HCT116 (cell line): ENCODE measurements at regions not wholly inside any gene's neighbourhood (a gene's known extent, or its start where the extent isn't known, plus 50 kb on each side); places are given as distances from the start of the nearest gene placed in this dataset.

Experiments
- ATAC-seq: fragments of 200-7000 bp; cut with Tn5 transposase; 2 replicates; pipeline ENCODE4 v1.9.1; 2020; ENCODE audit warnings: mild to moderate bottlenecking, moderate library complexity
- BruUV-seq: library from RNA; stranded (reverse); fragments of 400-500 nt; replicated peaks from 2 replicates; lab custom pipeline; 2021; lab: Mats Ljungman, UMichigan
- CTCF ChIA-PET: fragments of 300-600 bp; sonication (Branson Sonifier 250); formaldehyde crosslinking; loops from one replicate; lab custom pipeline; 2021; ENCODE audit warnings: antibody characterized with exemption; lab: Charles Lee
- POLR2A ChIA-PET: fragments of 300-600, 350-600 bp; sonication (Branson Sonifier 250); formaldehyde crosslinking; loops from one replicate; lab custom pipeline; 2021; ENCODE audit warnings: antibody characterized with exemption; lab: Charles Lee
- RAD21 ChIA-PET, 2 experiments: fragments of 300-600 bp; sonication (Branson Sonifier 250); formaldehyde crosslinking; loops; one replicate each; lab custom pipeline; 2023; ENCODE audit warnings: low total read pairs in 2 of 2; ENCODE audit not compliant: uncharacterized antibody in 2 of 2, unreplicated experiment in 2 of 2, low non-redundant PET in 1 of 2; lab: Charles Lee
- DNase-seq: peaks from one replicate; pipeline ENCODE4 v3.0.0-alpha.2; 2010; ENCODE audit warnings: low read depth, low spot score
- H2AFZ ChIP-seq: fragments of 200-600 bp; shearing (Covaris generic), sonication (generic); 2 replicates; pipeline ENCODE4 v1.6.1; 2017; ENCODE audit warnings: low read depth, mixed run types, mixed read lengths, antibody characterized with exemption, low read length; ENCODE audit not compliant: poor library complexity, severe bottlenecking
- H3K27ac ChIP-seq: 2 replicates; pipeline ENCODE4 v1.5.1; 2012; ENCODE audit warnings: low read depth, low read length
- H3K27me3 ChIP-seq: fragments of 200-600 bp; sonication (generic); 2 replicates; pipeline ENCODE4 v1.6.1; 2016; ENCODE audit warnings: mixed run types, low read length, mixed read lengths; ENCODE audit not compliant: insufficient read depth
- H3K36me3 ChIP-seq, 2 experiments: fragments of 200-500 bp in 1 of 2; fragments of 200-600 bp in 1 of 2; sonication (Bioruptor generic) in 1 of 2; sonication (generic) in 1 of 2; 2 replicates each; pipeline versions ENCODE4 v1.5.1 to v1.6.1; 2014 to 2016; ENCODE audit warnings: low read length in 2 of 2, inconsistent platforms in 1 of 2, mixed read lengths in 1 of 2, mixed run types in 1 of 2; ENCODE audit not compliant: insufficient read depth in 2 of 2, control insufficient read depth in 1 of 2
- H3K4me1 ChIP-seq, 2 experiments: fragments of 200-600 bp in 1 of 2; sonication (generic) in 1 of 2; 2 replicates each; pipeline versions ENCODE4 v1.5.1 to v1.6.1; 2012 to 2017; ENCODE audit warnings: low read length in 2 of 2, inconsistent platforms in 1 of 2, mild to moderate bottlenecking in 1 of 2, mixed read lengths in 1 of 2, mixed run types in 1 of 2, moderate library complexity in 1 of 2; ENCODE audit not compliant: insufficient read depth in 2 of 2, control insufficient read depth in 1 of 2
- H3K4me2 ChIP-seq: fragments of 200-600 bp; sonication (generic); 2 replicates; pipeline ENCODE4 v1.6.1; 2017; ENCODE audit warnings: mixed run types, low read length, mixed read lengths
- H3K4me3 ChIP-seq, 2 experiments: fragments of 200-600 bp in 1 of 2; sonication (generic) in 1 of 2; replicated peaks in 1 of 2; 2 replicates each; pipeline ENCODE4 v1.5.1; 2011 to 2016; ENCODE audit warnings: low read length in 2 of 2, control low read depth in 1 of 2, low read depth in 1 of 2, mild to moderate bottlenecking in 1 of 2, mixed read lengths in 1 of 2, mixed run types in 1 of 2
- H3K79me2 ChIP-seq: fragments of 200-600 bp; sonication (generic); 2 replicates; pipeline ENCODE4 v1.6.1; 2017; ENCODE audit warnings: mild to moderate bottlenecking, mixed run types, low read length, moderate library complexity, mixed read lengths; ENCODE audit not compliant: insufficient read depth
- H3K9ac ChIP-seq: fragments of 200-600 bp; sonication (generic); 2 replicates; pipeline ENCODE4 v1.6.1; 2016; ENCODE audit warnings: low read length, mixed read lengths
- H3K9me2 ChIP-seq: fragments of 200-600 bp; sonication (generic), shearing (Covaris generic); 2 replicates; pipeline ENCODE4 v1.6.1; 2017; ENCODE audit warnings: mixed run types, mild to moderate bottlenecking, moderate library complexity; ENCODE audit not compliant: insufficient read depth
- H3K9me3 ChIP-seq, 2 experiments: fragments of 200-500 bp in 1 of 2; fragments of 200-600 bp in 1 of 2; sonication (Bioruptor generic) in 1 of 2; sonication (generic) in 1 of 2; 2 replicates each; pipeline ENCODE4 v1.6.1; 2014 to 2017; ENCODE audit warnings: low read length in 2 of 2, mixed read lengths in 2 of 2, inconsistent platforms in 1 of 2, low read depth in 1 of 2, mild to moderate bottlenecking in 1 of 2, mixed run types in 1 of 2, moderate library complexity in 1 of 2; ENCODE audit not compliant: control insufficient read depth in 1 of 2, insufficient read depth in 1 of 2
- H4K20me1 ChIP-seq: fragments of 200-600 bp; sonication (generic), shearing (Covaris generic); 2 replicates; pipeline ENCODE4 v1.6.1; 2017; ENCODE audit warnings: mixed run types, mild to moderate bottlenecking, moderate library complexity; ENCODE audit not compliant: insufficient read depth
- CBX3 ChIP-seq: IDR thresholded peaks from 2 replicates; pipeline ENCODE4 v1.6.1; 2012; ENCODE audit warnings: low read depth
- EGR1 ChIP-seq: IDR thresholded peaks from 2 replicates; pipeline ENCODE4 v1.6.1; 2012; ENCODE audit warnings: low read depth
- EZH2 ChIP-seq: fragments of 200-600 bp; sonication (generic); IDR thresholded peaks from 2 replicates; pipeline ENCODE4 v1.6.1; 2017; ENCODE audit warnings: antibody characterized with exemption, mixed run types
- EZH2phosphoT487 ChIP-seq: fragments of 200-600 bp; IDR thresholded peaks from 2 replicates; pipeline ENCODE4 v1.6.1; 2018; ENCODE audit warnings: antibody characterized with exemption, borderline replicate concordance
- SIN3A ChIP-seq: IDR thresholded peaks from 2 replicates; pipeline ENCODE4 v1.6.1; 2012; ENCODE audit warnings: low read depth
- SP1 ChIP-seq: IDR thresholded peaks from 2 replicates; pipeline ENCODE4 v1.6.1; 2012; ENCODE audit warnings: low read depth
- TCF7L2 ChIP-seq: IDR thresholded peaks from 2 replicates; pipeline ENCODE4 v1.7.0; 2011; ENCODE audit warnings: borderline replicate concordance, inconsistent platforms; ENCODE audit not compliant: insufficient read depth, insufficient read length; ENCODE audit errors: extremely low read depth
- ZFX ChIP-seq: fragments of 450-650 bp; IDR thresholded peaks from 2 replicates; pipeline ENCODE4 v1.6.1; 2017
- intact Hi-C: fragments of 100-400 bp; cut with micrococcal nuclease; formaldehyde crosslinking; loops from 2 replicates; pipeline ENCODE4 v1.10.0; 2022
- TF ChIP-seq, protein P1 (sequence below): IDR thresholded peaks from 2 replicates; pipeline ENCODE4 v1.6.1; 2011; ENCODE audit warnings: mild to moderate bottlenecking, low read length, moderate library complexity; ENCODE audit not compliant: insufficient replicate concordance; ENCODE audit errors: extremely low read depth
- TF ChIP-seq, protein P2 (sequence below), 3 experiments: fragments of 200-600 bp in 1 of 3; sonication (generic) in 1 of 3; IDR thresholded peaks in 2 of 3; conservative IDR thresholded peaks in 1 of 3; 2 replicates each; pipeline ENCODE4 v1.5.1; 2012 to 2017; ENCODE audit warnings: low read depth in 2 of 3, low read length in 2 of 3, antibody characterized with exemption in 1 of 3, borderline replicate concordance in 1 of 3, control low read depth in 1 of 3, mild to moderate bottlenecking in 1 of 3, mixed read lengths in 1 of 3, mixed run types in 1 of 3, moderate library complexity in 1 of 3; ENCODE audit not compliant: insufficient read depth in 1 of 3

DNA sequence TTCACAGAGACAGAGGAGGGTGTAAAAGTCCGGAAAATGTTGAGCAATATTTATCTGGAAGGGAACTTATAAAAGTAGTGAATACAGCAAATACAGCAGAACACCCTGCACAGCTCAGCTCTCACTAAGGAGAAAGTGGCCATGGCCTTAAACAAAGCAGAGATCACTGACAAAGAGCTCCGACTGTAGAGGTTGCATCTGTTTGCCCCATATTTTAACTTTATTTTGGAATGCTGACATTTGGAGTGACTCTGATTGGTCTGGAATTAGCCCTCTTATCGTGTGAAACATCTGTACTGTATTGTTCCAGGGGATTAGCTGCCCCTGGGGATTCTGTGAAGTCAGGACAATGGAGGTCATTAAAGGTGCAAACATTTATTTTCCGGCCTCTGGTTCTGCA, 1275.7 kb upstream of the FLRT2 start:
- H3K9ac ChIP-seq, result no peak overlapping the region
- no peak overlapping the region for H2AFZ ChIP-seq
- no peaks in the 10 kb centered on the region for H4K20me1 ChIP-seq
- BruUV-seq, result no TSS peak
- peaks cover 8 to 10% of the 10 kb centered on the region in 2 experiments; a peak in 2 of 4 replicates for H3K9me3 ChIP-seq
- intact Hi-C loops, result no loop called here
- no peak overlapping the region for H3K4me2 ChIP-seq
- RAD21 ChIA-PET, result no interaction called here
- DNase-seq, result no peak
- no peaks in the 10 kb centered on the region for H3K27me3 ChIP-seq
- no peaks in the 10 kb centered on the region for H3K79me2 ChIP-seq
- POLR2A ChIA-PET, result no interaction called here
- no peaks in the 10 kb centered on the region for H3K4me1 ChIP-seq
- no peak for TF ChIP-seq EZH2phosphoT487
- TF ChIP-seq TCF7L2, result no peak
- TF ChIP-seq SP1, result no peak
- no peak for TF ChIP-seq SIN3A
- TF ChIP-seq, protein P1, sequence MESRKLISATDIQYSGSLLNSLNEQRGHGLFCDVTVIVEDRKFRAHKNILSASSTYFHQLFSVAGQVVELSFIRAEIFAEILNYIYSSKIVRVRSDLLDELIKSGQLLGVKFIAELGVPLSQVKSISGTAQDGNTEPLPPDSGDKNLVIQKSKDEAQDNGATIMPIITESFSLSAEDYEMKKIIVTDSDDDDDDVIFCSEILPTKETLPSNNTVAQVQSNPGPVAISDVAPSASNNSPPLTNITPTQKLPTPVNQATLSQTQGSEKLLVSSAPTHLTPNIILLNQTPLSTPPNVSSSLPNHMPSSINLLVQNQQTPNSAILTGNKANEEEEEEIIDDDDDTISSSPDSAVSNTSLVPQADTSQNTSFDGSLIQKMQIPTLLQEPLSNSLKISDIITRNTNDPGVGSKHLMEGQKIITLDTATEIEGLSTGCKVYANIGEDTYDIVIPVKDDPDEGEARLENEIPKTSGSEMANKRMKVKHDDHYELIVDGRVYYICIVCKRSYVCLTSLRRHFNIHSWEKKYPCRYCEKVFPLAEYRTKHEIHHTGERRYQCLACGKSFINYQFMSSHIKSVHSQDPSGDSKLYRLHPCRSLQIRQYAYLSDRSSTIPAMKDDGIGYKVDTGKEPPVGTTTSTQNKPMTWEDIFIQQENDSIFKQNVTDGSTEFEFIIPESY, result no peak
- no peak for TF ChIP-seq EZH2
- no peak for TF ChIP-seq CBX3
- TF ChIP-seq ZFX, result no peak
- TF ChIP-seq EGR1, result no peak
- TF ChIP-seq, protein P2, sequence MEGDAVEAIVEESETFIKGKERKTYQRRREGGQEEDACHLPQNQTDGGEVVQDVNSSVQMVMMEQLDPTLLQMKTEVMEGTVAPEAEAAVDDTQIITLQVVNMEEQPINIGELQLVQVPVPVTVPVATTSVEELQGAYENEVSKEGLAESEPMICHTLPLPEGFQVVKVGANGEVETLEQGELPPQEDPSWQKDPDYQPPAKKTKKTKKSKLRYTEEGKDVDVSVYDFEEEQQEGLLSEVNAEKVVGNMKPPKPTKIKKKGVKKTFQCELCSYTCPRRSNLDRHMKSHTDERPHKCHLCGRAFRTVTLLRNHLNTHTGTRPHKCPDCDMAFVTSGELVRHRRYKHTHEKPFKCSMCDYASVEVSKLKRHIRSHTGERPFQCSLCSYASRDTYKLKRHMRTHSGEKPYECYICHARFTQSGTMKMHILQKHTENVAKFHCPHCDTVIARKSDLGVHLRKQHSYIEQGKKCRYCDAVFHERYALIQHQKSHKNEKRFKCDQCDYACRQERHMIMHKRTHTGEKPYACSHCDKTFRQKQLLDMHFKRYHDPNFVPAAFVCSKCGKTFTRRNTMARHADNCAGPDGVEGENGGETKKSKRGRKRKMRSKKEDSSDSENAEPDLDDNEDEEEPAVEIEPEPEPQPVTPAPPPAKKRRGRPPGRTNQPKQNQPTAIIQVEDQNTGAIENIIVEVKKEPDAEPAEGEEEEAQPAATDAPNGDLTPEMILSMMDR (IDR thresholded peaks at IDR 0.05 in 2 of 3, conservative IDR thresholded peaks at IDR 0.05 in 1 of 3; ENCODE audit: borderline replicate concordance in 1 of 3, insufficient read depth in 1 of 3, low read depth in 2 of 3, low read length in 2 of 3), result no peak
- no peak overlapping the region for H3K4me3 ChIP-seq
- CTCF ChIA-PET, result no interaction called here
- no peak overlapping the region for H3K27ac ChIP-seq
- no peaks in the 10 kb centered on the region for H3K9me2 ChIP-seq
- no peak for ATAC-seq
- no peaks in the 10 kb centered on the region for H3K36me3 ChIP-seq
